Stimulated activated naive CD8-positive, alpha-beta T cell treated with anti-CD3 and anti-CD28 coated beads, Interleukin-15, amount 100 ng/mL, for 72 hours (primary cell): ENCODE measurements at regions not wholly inside any gene's neighbourhood (a gene's known extent, or its start where the extent isn't known, plus 50 kb on each side); places are given as distances from the start of the nearest gene placed in this dataset.
A peak's percentile ranks its signal among the peaks of the same experiment; 100 is the strongest.

ENCODE experiments used
- ATAC-seq: fragments of 150-1000 bp; cut with Tn5 transposase; 2 replicates; pipeline ENCODE4 v1.10.0; 2021; ENCODE audit warnings: mild to moderate bottlenecking, moderate library complexity
- DNase-seq, 2 donors: peaks; one replicate each; pipeline ENCODE4 v3.0.0; 2021 to 2022
- H3K27ac Mint-ChIP-seq, 2 donors: one replicate each; pipeline ENCODE4 v1.8.0; 2022; ENCODE audit warnings: mild to moderate bottlenecking in 2 of 2, mixed read lengths in 2 of 2, moderate library complexity in 2 of 2
- H3K27me3 Mint-ChIP-seq: one replicate; pipeline ENCODE4 v1.8.0; 2022; ENCODE audit warnings: mixed read lengths
- H3K4me1 Mint-ChIP-seq: one replicate; pipeline ENCODE4 v1.8.0; 2022; ENCODE audit warnings: mild to moderate bottlenecking, mixed read lengths
- H3K4me3 Mint-ChIP-seq, 2 donors: one replicate each; pipeline ENCODE4 v1.8.0; 2022; ENCODE audit warnings: mild to moderate bottlenecking in 2 of 2, mixed read lengths in 2 of 2, moderate library complexity in 1 of 2
- H3K9me3 Mint-ChIP-seq, 2 donors: one replicate each; pipeline ENCODE4 v1.8.0; 2022; ENCODE audit warnings: mixed read lengths in 2 of 2

- no peaks in the 10 kb centered on the region for H3K27me3 Mint-ChIP-seq
- H3K27ac Mint-ChIP-seq = no peak overlapping the region
- H3K9me3 Mint-ChIP-seq = peaks cover 0 to 7% of the 10 kb centered on the region in 2 donors
- ATAC-seq (peak; percentile 24), DNase-seq (no peak)
- H3K4me1 Mint-ChIP-seq = no peaks in the 10 kb centered on the region
- H3K4me3 Mint-ChIP-seq = no peak overlapping the region
These were observed 330.2 kb upstream of the SALL3 start for GRCh38 chr18:78649421-78649820.

- peaks cover 0 to 7% of the 10 kb centered on the region in 2 donors for H3K9me3 Mint-ChIP-seq
- H3K27ac Mint-ChIP-seq = no peak overlapping the region
- peak; percentile 39 for ATAC-seq
These were observed 328.7 kb upstream of the SALL3 start for GRCh38 chr18:78650926-78651325.

GRCh38 chr18:78652001-78652545 lies 327.5 kb upstream of the SALL3 start:
- no peak for DNase-seq
- H3K4me1 Mint-ChIP-seq = no peaks in the 10 kb centered on the region
- ATAC-seq = no peak

More at GRCh38 chr18:78650926-78651325, 328.7 kb upstream of the SALL3 start:
- Mint-ChIP-seq H3K4me1 (no peaks in the 10 kb centered on the region), H3K27me3 (no peaks in the 10 kb centered on the region), H3K4me3 (no peak overlapping the region)
- no peak for DNase-seq

GRCh38 chr18:78655921-78656320 lies 323.7 kb upstream of the SALL3 start:
- DNase-seq (no peak), ATAC-seq (no peak)
- H3K4me1 Mint-ChIP-seq = no peaks in the 10 kb centered on the region
- peaks cover 11% of the 10 kb centered on the region for H3K27me3 Mint-ChIP-seq
- peaks cover 0 to 7% of the 10 kb centered on the region in 2 donors for H3K9me3 Mint-ChIP-seq
- H3K27ac Mint-ChIP-seq = no peak overlapping the region
- no peak overlapping the region for H3K4me3 Mint-ChIP-seq

More at GRCh38 chr18:78652001-78652545, 327.5 kb upstream of the SALL3 start:
- peaks cover 0 to 7% of the 10 kb centered on the region in 2 donors for H3K9me3 Mint-ChIP-seq
- H3K4me3 Mint-ChIP-seq = no peak overlapping the region
- peak overlapping the region in 1 of 2 donors; percentile 48 for H3K27ac Mint-ChIP-seq
- no peaks in the 10 kb centered on the region for H3K27me3 Mint-ChIP-seq

GRCh38 chr18:78656346-78656925 lies 323.2 kb upstream of the SALL3 start:
- no peak overlapping the region for H3K27ac Mint-ChIP-seq
- H3K4me1 Mint-ChIP-seq = no peaks in the 10 kb centered on the region
- ATAC-seq (peak; percentile 27), DNase-seq (no peak)
- no peak overlapping the region for H3K4me3 Mint-ChIP-seq
- peaks cover 0 to 7% of the 10 kb centered on the region in 2 donors for H3K9me3 Mint-ChIP-seq
- peaks cover 13% of the 10 kb centered on the region for H3K27me3 Mint-ChIP-seq

GRCh38 chr18:78658531-78658930 lies 321.1 kb upstream of the SALL3 start:
- no peaks in the 10 kb centered on the region for H3K9me3 Mint-ChIP-seq
- DNase-seq (no peak), ATAC-seq (no peak)
- H3K4me3 Mint-ChIP-seq = no peak overlapping the region
- H3K4me1 Mint-ChIP-seq = no peaks in the 10 kb centered on the region
- H3K27me3 Mint-ChIP-seq = peaks cover 13% of the 10 kb centered on the region
- H3K27ac Mint-ChIP-seq = no peak overlapping the region

GRCh38 chr18:78659057-78659456 lies 320.6 kb upstream of the SALL3 start:
- peaks cover 13% of the 10 kb centered on the region for H3K27me3 Mint-ChIP-seq
- no peak overlapping the region for H3K4me3 Mint-ChIP-seq
- no peaks in the 10 kb centered on the region for H3K4me1 Mint-ChIP-seq
- no peak for ATAC-seq
- DNase-seq = no peak
- H3K27ac Mint-ChIP-seq = no peak overlapping the region
- no peaks in the 10 kb centered on the region for H3K9me3 Mint-ChIP-seq

GRCh38 chr18:78659748-78660147 lies 319.9 kb upstream of the SALL3 start:
- DNase-seq (peak; percentile 9 to 21), ATAC-seq (peak; percentile 48)
- Mint-ChIP-seq H3K4me1 (no peaks in the 10 kb centered on the region), H3K27me3 (peaks cover 13% of the 10 kb centered on the region), H3K9me3 (no peaks in the 10 kb centered on the region), H3K4me3 (no peak overlapping the region), H3K27ac (no peak overlapping the region)

GRCh38 chr18:78660311-78660710 lies 319.3 kb upstream of the SALL3 start:
- Mint-ChIP-seq H3K27me3 (peaks cover 13% of the 10 kb centered on the region), H3K4me1 (no peaks in the 10 kb centered on the region), H3K27ac (no peak overlapping the region), H3K9me3 (no peaks in the 10 kb centered on the region), H3K4me3 (no peak overlapping the region)
- ATAC-seq = no peak
- DNase-seq = no peak

- no peak for ATAC-seq
- H3K4me1 Mint-ChIP-seq = no peaks in the 10 kb centered on the region
- DNase-seq = no peak
- no peaks in the 10 kb centered on the region for H3K9me3 Mint-ChIP-seq
- H3K4me3 Mint-ChIP-seq = no peak overlapping the region
- H3K27ac Mint-ChIP-seq = no peak overlapping the region
- peaks cover 13% of the 10 kb centered on the region for H3K27me3 Mint-ChIP-seq
These were observed 318.3 kb upstream of the SALL3 start for GRCh38 chr18:78661316-78661715.

GRCh38 chr18:78662879-78663278 lies 316.7 kb upstream of the SALL3 start:
- H3K27me3 Mint-ChIP-seq = peaks cover 19% of the 10 kb centered on the region
- no peaks in the 10 kb centered on the region for H3K4me1 Mint-ChIP-seq
- H3K27ac Mint-ChIP-seq = no peak overlapping the region
- H3K9me3 Mint-ChIP-seq = no peaks in the 10 kb centered on the region
- H3K4me3 Mint-ChIP-seq = no peak overlapping the region
- ATAC-seq = no peak
- DNase-seq = no peak

- H3K9me3 Mint-ChIP-seq = no peaks in the 10 kb centered on the region
- peaks cover 19% of the 10 kb centered on the region for H3K27me3 Mint-ChIP-seq
- no peak overlapping the region for H3K4me3 Mint-ChIP-seq
- no peaks in the 10 kb centered on the region for H3K4me1 Mint-ChIP-seq
- DNase-seq (no peak), ATAC-seq (no peak)
- no peak overlapping the region for H3K27ac Mint-ChIP-seq
These were observed 315.6 kb upstream of the SALL3 start for GRCh38 chr18:78664048-78664447.

- H3K4me1 Mint-ChIP-seq = no peaks in the 10 kb centered on the region
- H3K27ac Mint-ChIP-seq = no peak overlapping the region
- H3K9me3 Mint-ChIP-seq = no peaks in the 10 kb centered on the region
- H3K27me3 Mint-ChIP-seq = peaks cover 19% of the 10 kb centered on the region
- ATAC-seq = no peak
- H3K4me3 Mint-ChIP-seq = no peak overlapping the region
- no peak for DNase-seq
These were observed 314.8 kb upstream of the SALL3 start for GRCh38 chr18:78664848-78665247.

GRCh38 chr18:78665644-78666043 lies 314.0 kb upstream of the SALL3 start:
- ATAC-seq (no peak), DNase-seq (no peak)
- H3K27me3 Mint-ChIP-seq = peaks cover 11% of the 10 kb centered on the region
- H3K4me1 Mint-ChIP-seq = no peaks in the 10 kb centered on the region
- H3K9me3 Mint-ChIP-seq = no peaks in the 10 kb centered on the region
- no peak overlapping the region for H3K27ac Mint-ChIP-seq
- H3K4me3 Mint-ChIP-seq = no peak overlapping the region

- H3K4me1 Mint-ChIP-seq = no peaks in the 10 kb centered on the region
- ATAC-seq = no peak
- DNase-seq = no peak
- H3K27ac Mint-ChIP-seq = peak overlapping the region in 1 of 2 donors; percentile 79
- H3K27me3 Mint-ChIP-seq = peaks cover 6% of the 10 kb centered on the region
- no peaks in the 10 kb centered on the region for H3K9me3 Mint-ChIP-seq
- H3K4me3 Mint-ChIP-seq = no peak overlapping the region
These were observed 312.8 kb upstream of the SALL3 start for GRCh38 chr18:78666666-78667335.

- Mint-ChIP-seq H3K9me3 (no peaks in the 10 kb centered on the region), H3K4me1 (no peaks in the 10 kb centered on the region)
These were observed 308.7 kb upstream of the SALL3 start for GRCh38 chr18:78670778-78671391.

More at GRCh38 chr18:78670778-78671391, 308.7 kb upstream of the SALL3 start:
- ATAC-seq (no peak), DNase-seq (no peak)
- Mint-ChIP-seq H3K4me3 (no peak overlapping the region), H3K27me3 (peaks cover 7% of the 10 kb centered on the region), H3K27ac (peak overlapping the region in 1 of 2 donors; percentile 27)
